ENCODE measurements at regions not wholly inside any gene's neighbourhood (a gene's known extent, or its start where the extent isn't known, plus 50 kb on each side); places are given as distances from the start of the nearest gene placed in this dataset.
"Not testable (repeated sequence)": the region's sequence is repeated elsewhere in the genome, so short reads cannot be mapped to it uniquely, and the experiment has no call there.

- not testable (repeated sequence) for TF ChIP-seq CTCF, POLR2AphosphoS5, POLR2A, EP300 (IDR thresholded peaks at IDR 0.05)
Measured at GRCh38 chr5:100359998-100360397, 175.2 kb upstream of the FAM174A start.
